OCI-LY7 (cell line): ENCODE measurements at regions not wholly inside any gene's neighbourhood (a gene's known extent, or its start where the extent isn't known, plus 50 kb on each side); places are given as distances from the start of the nearest gene placed in this dataset.

ENCODE experiments used
- BruUV-seq: library from RNA; stranded (reverse); fragments of 400-500 nt; replicated peaks from 2 replicates; lab custom pipeline; 2021; lab: Mats Ljungman, UMichigan
- CTCF ChIA-PET: fragments of 300-600 bp; sonication (Branson Sonifier 250); formaldehyde crosslinking; loops from one replicate; lab custom pipeline; 2022; ENCODE audit warnings: antibody characterized with exemption; ENCODE audit not compliant: unreplicated experiment; lab: Charles Lee
- POLR2A ChIA-PET: fragments of 300-600 bp; sonication (Branson Sonifier 250); formaldehyde crosslinking; loops from one replicate; lab custom pipeline; 2022; ENCODE audit warnings: antibody characterized with exemption; lab: Charles Lee
- DNase-seq: peaks from one replicate; pipeline ENCODE4 v3.0.0-alpha.2; 2015; ENCODE audit warnings: low spot score
- H2AFZ ChIP-seq: fragments of 200-600 bp; sonication (generic), shearing (Covaris generic); 2 replicates; pipeline ENCODE4 v1.6.1; 2014; ENCODE audit warnings: mild to moderate bottlenecking, antibody characterized with exemption, low read length, moderate library complexity
- H3K27ac ChIP-seq: fragments of 200-600 bp; sonication (generic); 2 replicates; pipeline ENCODE4 v1.5.1; 2014; ENCODE audit warnings: mixed run types, low read depth, mild to moderate bottlenecking, moderate library complexity, low read length, inconsistent platforms; ENCODE audit not compliant: poor library complexity, severe bottlenecking
- H3K36me3 ChIP-seq: fragments of 200-600 bp; sonication (generic); 2 replicates; pipeline ENCODE4 v1.6.1; 2014; ENCODE audit warnings: mild to moderate bottlenecking, antibody characterized with exemption, low read length, moderate library complexity, mixed read lengths; ENCODE audit not compliant: insufficient read depth
- H3K4me1 ChIP-seq: fragments of 200-600 bp; sonication (generic); 2 replicates; pipeline ENCODE4 v1.5.1; 2014; ENCODE audit warnings: mild to moderate bottlenecking, low read length; ENCODE audit not compliant: insufficient read depth, poor library complexity, severe bottlenecking
- H3K4me2 ChIP-seq: fragments of 200-600 bp; sonication (generic); 2 replicates; pipeline ENCODE4 v1.6.1; 2014; ENCODE audit warnings: mild to moderate bottlenecking, low read length
- H3K4me3 ChIP-seq: fragments of 200-600 bp; sonication (generic); 2 replicates; pipeline ENCODE4 v1.5.1; 2014; ENCODE audit warnings: mild to moderate bottlenecking, low read depth, low read length; ENCODE audit not compliant: poor library complexity, severe bottlenecking
- H3K79me2 ChIP-seq: fragments of 200-600 bp; sonication (generic); 2 replicates; pipeline ENCODE4 v1.6.1; 2016; ENCODE audit warnings: low read depth, mild to moderate bottlenecking, low read length, moderate library complexity, mixed read lengths; ENCODE audit not compliant: insufficient read depth
- H3K9me2 ChIP-seq: fragments of 200-600 bp; sonication (generic); 2 replicates; pipeline ENCODE4 v1.6.1; 2016; ENCODE audit warnings: mild to moderate bottlenecking, low read length, mixed read lengths; ENCODE audit not compliant: insufficient read depth
- H3K9me3 ChIP-seq: fragments of 200-600 bp; sonication (generic); 2 replicates; pipeline ENCODE4 v1.6.1; 2014; ENCODE audit warnings: mild to moderate bottlenecking, mixed run types, low read length, mixed read lengths
- H4K20me1 ChIP-seq: fragments of 200-600 bp; sonication (generic); 2 replicates; pipeline ENCODE4 v1.6.1; 2014; ENCODE audit warnings: mild to moderate bottlenecking, antibody characterized with exemption, low read length, moderate library complexity, mixed read lengths; ENCODE audit not compliant: insufficient read depth
- EZH2phosphoT487 ChIP-seq: fragments of 200-600 bp; sonication (generic); IDR thresholded peaks from 2 replicates; pipeline ENCODE4 v1.6.1; 2018; ENCODE audit warnings: low read depth, borderline replicate concordance, mild to moderate bottlenecking, mixed run types, antibody characterized with exemption, low read length, moderate library complexity, mixed read lengths
- intact Hi-C: fragments of 100-400 bp; cut with micrococcal nuclease; formaldehyde crosslinking; loops from one replicate; pipeline ENCODE4 v1.10.0; 2022; ENCODE audit not compliant: unreplicated experiment
- TF ChIP-seq, protein P1 (sequence below): fragments of 200-600 bp; sonication (generic); conservative IDR thresholded peaks from 2 replicates; pipeline ENCODE4 v1.5.1; 2014; ENCODE audit warnings: mild to moderate bottlenecking, antibody characterized with exemption, low read length, moderate library complexity, mixed read lengths

DNA sequence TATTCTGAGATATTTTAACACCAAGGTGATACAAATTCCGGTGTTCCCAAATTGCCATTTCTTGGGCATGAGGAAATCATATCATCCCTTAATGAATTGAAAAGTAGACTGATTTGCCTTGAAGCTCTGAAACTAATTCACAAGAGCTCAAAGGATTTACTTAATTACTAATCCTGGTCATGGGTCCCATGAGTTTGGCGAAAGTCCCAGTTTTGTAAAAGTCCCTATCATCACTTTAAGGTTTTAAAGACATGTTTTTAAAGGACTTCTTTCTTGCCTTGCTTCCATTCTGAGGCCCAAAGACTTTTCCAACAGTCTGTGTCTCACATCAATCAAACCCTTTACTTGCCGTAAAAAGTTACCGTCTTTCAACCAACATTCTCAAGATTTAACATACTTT lies 377.9 kb downstream of the DNAJB9 start:
- Histone ChIP-seq H2AFZ (no peak overlapping the region), H4K20me1 (no peaks in the 10 kb centered on the region), H3K36me3 (no peaks in the 10 kb centered on the region), H3K9me2 (no peaks in the 10 kb centered on the region), H3K27ac (no peak overlapping the region), H3K9me3 (no peaks in the 10 kb centered on the region), H3K4me3 (no peak overlapping the region), H3K4me1 (no peaks in the 10 kb centered on the region), H3K4me2 (no peak overlapping the region), H3K79me2 (no peaks in the 10 kb centered on the region)
- BruUV-seq: no TSS peak
- ChIA-PET POLR2A (no interaction called here), CTCF (no interaction called here)
- TF ChIP-seq, protein P1, sequence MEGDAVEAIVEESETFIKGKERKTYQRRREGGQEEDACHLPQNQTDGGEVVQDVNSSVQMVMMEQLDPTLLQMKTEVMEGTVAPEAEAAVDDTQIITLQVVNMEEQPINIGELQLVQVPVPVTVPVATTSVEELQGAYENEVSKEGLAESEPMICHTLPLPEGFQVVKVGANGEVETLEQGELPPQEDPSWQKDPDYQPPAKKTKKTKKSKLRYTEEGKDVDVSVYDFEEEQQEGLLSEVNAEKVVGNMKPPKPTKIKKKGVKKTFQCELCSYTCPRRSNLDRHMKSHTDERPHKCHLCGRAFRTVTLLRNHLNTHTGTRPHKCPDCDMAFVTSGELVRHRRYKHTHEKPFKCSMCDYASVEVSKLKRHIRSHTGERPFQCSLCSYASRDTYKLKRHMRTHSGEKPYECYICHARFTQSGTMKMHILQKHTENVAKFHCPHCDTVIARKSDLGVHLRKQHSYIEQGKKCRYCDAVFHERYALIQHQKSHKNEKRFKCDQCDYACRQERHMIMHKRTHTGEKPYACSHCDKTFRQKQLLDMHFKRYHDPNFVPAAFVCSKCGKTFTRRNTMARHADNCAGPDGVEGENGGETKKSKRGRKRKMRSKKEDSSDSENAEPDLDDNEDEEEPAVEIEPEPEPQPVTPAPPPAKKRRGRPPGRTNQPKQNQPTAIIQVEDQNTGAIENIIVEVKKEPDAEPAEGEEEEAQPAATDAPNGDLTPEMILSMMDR: no peak
- TF ChIP-seq EZH2phosphoT487: no peak
- DNase-seq: no peak
- intact Hi-C loops: no loop called here

DNA sequence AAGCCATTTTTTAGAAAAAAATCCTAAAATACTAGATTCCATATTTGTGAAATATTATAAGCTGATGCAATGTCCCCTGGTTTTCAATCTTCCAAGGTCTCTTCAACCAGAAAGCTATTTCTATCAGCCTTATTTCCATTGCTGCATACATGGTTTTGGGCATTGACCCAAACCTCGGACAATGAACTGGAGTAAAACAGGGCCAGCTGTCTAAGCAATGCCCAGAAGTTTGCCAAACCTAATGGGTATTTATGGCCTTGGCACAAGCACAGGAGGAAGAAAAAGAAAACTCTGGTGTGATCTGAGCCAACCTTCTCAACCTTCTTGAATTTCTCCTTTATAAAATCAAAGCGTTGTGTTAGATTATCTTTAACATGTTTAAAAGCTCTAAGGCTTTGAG lies 402.3 kb downstream of the DNAJB9 start:
- H3K4me1 ChIP-seq: no peaks in the 10 kb centered on the region
- ChIA-PET POLR2A (interaction anchor here (0.7 to 1.0 kb wide), 2 partner anchors 11 to 29 kb away, joined by 3 read pairs; no protein-coding TSS in a partner anchor), CTCF (no interaction called here)
- intact Hi-C loops: no loop called here
- no peaks in the 10 kb centered on the region for H4K20me1 ChIP-seq
- H3K27ac ChIP-seq: no peak overlapping the region
- DNase-seq: no peak
- TF ChIP-seq, protein P1: no peak
- no peak for TF ChIP-seq EZH2phosphoT487
- no TSS peak for BruUV-seq
- no peak overlapping the region for H2AFZ ChIP-seq
- no peaks in the 10 kb centered on the region for H3K36me3 ChIP-seq
- no peaks in the 10 kb centered on the region for H3K9me2 ChIP-seq
- H3K4me2 ChIP-seq: no peak overlapping the region
- no peaks in the 10 kb centered on the region for H3K79me2 ChIP-seq
- H3K9me3 ChIP-seq: no peaks in the 10 kb centered on the region
- H3K4me3 ChIP-seq: no peak overlapping the region

DNA sequence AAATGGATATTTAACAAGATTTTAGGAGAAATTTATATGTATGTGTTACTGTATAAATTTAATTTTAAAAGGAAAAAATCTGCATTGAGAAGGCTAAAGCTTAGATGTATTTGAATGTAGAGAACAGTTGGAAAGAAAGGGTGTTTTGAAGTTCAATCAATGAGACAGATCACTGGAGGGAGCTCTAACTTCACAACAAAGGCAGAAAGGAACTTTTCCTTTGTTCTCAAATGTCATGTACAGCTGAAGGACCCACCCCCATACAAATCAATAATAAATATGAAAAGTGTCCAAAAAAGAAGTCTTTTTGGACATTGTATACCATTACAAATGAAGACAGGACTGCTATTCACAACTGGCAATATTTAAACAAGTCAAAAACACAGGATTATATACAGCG lies 403.4 kb downstream of the DNAJB9 start:
- H3K79me2 ChIP-seq: no peaks in the 10 kb centered on the region
- CTCF ChIA-PET: no interaction called here

More for the DNA sequence above, 403.4 kb downstream of the DNAJB9 start:
- Histone ChIP-seq H2AFZ (no peak overlapping the region), H3K4me1 (no peaks in the 10 kb centered on the region), H4K20me1 (no peaks in the 10 kb centered on the region), H3K4me3 (no peak overlapping the region), H3K27ac (no peak overlapping the region), H3K4me2 (no peak overlapping the region), H3K36me3 (no peaks in the 10 kb centered on the region), H3K9me3 (no peaks in the 10 kb centered on the region), H3K9me2 (no peaks in the 10 kb centered on the region)
- intact Hi-C loops: no loop called here
- DNase-seq: no peak
- POLR2A ChIA-PET: no interaction called here
- no TSS peak for BruUV-seq
- TF ChIP-seq EZH2phosphoT487: no peak
- TF ChIP-seq, protein P1: peak; percentile 29; the same call in 1 of the 2 replicates
